ENCODE measurements at regions not wholly inside any gene's neighbourhood (a gene's known extent, or its start where the extent isn't known, plus 50 kb on each side); places are given as distances from the start of the nearest gene placed in this dataset.

GRCh38 chr10:36089790-36090440 lies 447.8 kb upstream of the FZD8 start:
- TF ChIP-seq, protein P1, sequence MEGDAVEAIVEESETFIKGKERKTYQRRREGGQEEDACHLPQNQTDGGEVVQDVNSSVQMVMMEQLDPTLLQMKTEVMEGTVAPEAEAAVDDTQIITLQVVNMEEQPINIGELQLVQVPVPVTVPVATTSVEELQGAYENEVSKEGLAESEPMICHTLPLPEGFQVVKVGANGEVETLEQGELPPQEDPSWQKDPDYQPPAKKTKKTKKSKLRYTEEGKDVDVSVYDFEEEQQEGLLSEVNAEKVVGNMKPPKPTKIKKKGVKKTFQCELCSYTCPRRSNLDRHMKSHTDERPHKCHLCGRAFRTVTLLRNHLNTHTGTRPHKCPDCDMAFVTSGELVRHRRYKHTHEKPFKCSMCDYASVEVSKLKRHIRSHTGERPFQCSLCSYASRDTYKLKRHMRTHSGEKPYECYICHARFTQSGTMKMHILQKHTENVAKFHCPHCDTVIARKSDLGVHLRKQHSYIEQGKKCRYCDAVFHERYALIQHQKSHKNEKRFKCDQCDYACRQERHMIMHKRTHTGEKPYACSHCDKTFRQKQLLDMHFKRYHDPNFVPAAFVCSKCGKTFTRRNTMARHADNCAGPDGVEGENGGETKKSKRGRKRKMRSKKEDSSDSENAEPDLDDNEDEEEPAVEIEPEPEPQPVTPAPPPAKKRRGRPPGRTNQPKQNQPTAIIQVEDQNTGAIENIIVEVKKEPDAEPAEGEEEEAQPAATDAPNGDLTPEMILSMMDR (IDR thresholded peaks at IDR 0.05): no peak
- TF ChIP-seq POLR2A (IDR thresholded peaks at IDR 0.05): no peak
